T47D (cell line): ENCODE measurements at regions not wholly inside any gene's neighbourhood (a gene's known extent, or its start where the extent isn't known, plus 50 kb on each side); places are given as distances from the start of the nearest gene placed in this dataset.

ENCODE experiments used
- DNase-seq, 2 experiments: peaks; one replicate each; pipeline versions ENCODE4 v3.0.0 to v3.0.0-alpha.2; 2011 to 2012; ENCODE audit warnings: low read depth in 1 of 2, low spot score in 1 of 2
- JUND ChIP-seq: IDR thresholded peaks from 2 replicates; pipeline ENCODE4 v1.6.1; 2012; ENCODE audit warnings: low read depth
- in situ Hi-C: cut with HindIII; loops from 2 replicates; pipeline ENCODE4 v1.10.0; 2016; ENCODE audit warnings: low sequenced_read_pairs, low pct_unique_long_range_greater_than_20kb

GRCh38 chr2:4135765-4136164 lies 432.4 kb downstream of the DCDC2C start:
- DNase-seq: peak; percentile 13 to 38
- in situ Hi-C loops: no loop called here
- TF ChIP-seq JUND: no peak

GRCh38 chr2:4139316-4139715 lies 435.9 kb downstream of the DCDC2C start:
- DNase-seq: no peak
- in situ Hi-C loops: no loop called here
- TF ChIP-seq JUND: no peak

- DNase-seq: peak in 1 of 2 experiments; percentile 41
- TF ChIP-seq JUND: no peak
- in situ Hi-C loops: no loop called here
Measured at GRCh38 chr2:4139731-4140130, 436.4 kb downstream of the DCDC2C start.

- in situ Hi-C loops: no loop called here
- peak in 1 of 2 experiments; percentile 26 for DNase-seq
- TF ChIP-seq JUND: no peak
Measured at GRCh38 chr2:4140281-4140970, 437.1 kb downstream of the DCDC2C start.

- no peak for DNase-seq
- no peak for TF ChIP-seq JUND
- in situ Hi-C loops: no loop called here
Measured at GRCh38 chr2:4144731-4145130, 441.4 kb downstream of the DCDC2C start.

- no peak for TF ChIP-seq JUND
- no peak for DNase-seq
- in situ Hi-C loops: no loop called here
Measured at GRCh38 chr2:4151521-4151920, 448.1 kb downstream of the DCDC2C start.

- no peak for DNase-seq
- TF ChIP-seq JUND: no peak
- in situ Hi-C loops: no loop called here
Measured at GRCh38 chr2:4152051-4152450, 448.7 kb downstream of the DCDC2C start.

GRCh38 chr2:4168834-4169233 lies 465.5 kb downstream of the DCDC2C start:
- in situ Hi-C loops: no loop called here
- no peak for TF ChIP-seq JUND
- no peak for DNase-seq

GRCh38 chr2:4174796-4175195 lies 471.4 kb downstream of the DCDC2C start:
- TF ChIP-seq JUND: no peak
- peak in 1 of 2 experiments; percentile 5 for DNase-seq
- in situ Hi-C loops: no loop called here

- in situ Hi-C loops: no loop called here
- TF ChIP-seq JUND: no peak
- DNase-seq: no peak
Measured at GRCh38 chr2:4175343-4175742, 472.0 kb downstream of the DCDC2C start.

GRCh38 chr2:4180631-4181030 lies 477.3 kb downstream of the DCDC2C start:
- no peak for DNase-seq
- no peak for TF ChIP-seq JUND
- in situ Hi-C loops: no loop called here

- no peak for DNase-seq
- in situ Hi-C loops: no loop called here
- TF ChIP-seq JUND: no peak
Measured at GRCh38 chr2:4181062-4181461, 477.7 kb downstream of the DCDC2C start.

- no peak for DNase-seq
- TF ChIP-seq JUND: no peak
- in situ Hi-C loops: no loop called here
Measured at GRCh38 chr2:4188561-4188960, 485.2 kb downstream of the DCDC2C start.

GRCh38 chr2:4190548-4190947 lies 487.2 kb downstream of the DCDC2C start:
- no peak for DNase-seq
- no peak for TF ChIP-seq JUND
- in situ Hi-C loops: no loop called here
